T-helper 1 cell (primary cell): ENCODE measurements at regions not wholly inside any gene's neighbourhood (a gene's known extent, or its start where the extent isn't known, plus 50 kb on each side); places are given as distances from the start of the nearest gene placed in this dataset.

Experiments used
- DNase-seq, 5 donors: peaks; one replicate each; pipeline ENCODE4 v3.0.0-alpha.2; 2012 to 2020

DNA sequence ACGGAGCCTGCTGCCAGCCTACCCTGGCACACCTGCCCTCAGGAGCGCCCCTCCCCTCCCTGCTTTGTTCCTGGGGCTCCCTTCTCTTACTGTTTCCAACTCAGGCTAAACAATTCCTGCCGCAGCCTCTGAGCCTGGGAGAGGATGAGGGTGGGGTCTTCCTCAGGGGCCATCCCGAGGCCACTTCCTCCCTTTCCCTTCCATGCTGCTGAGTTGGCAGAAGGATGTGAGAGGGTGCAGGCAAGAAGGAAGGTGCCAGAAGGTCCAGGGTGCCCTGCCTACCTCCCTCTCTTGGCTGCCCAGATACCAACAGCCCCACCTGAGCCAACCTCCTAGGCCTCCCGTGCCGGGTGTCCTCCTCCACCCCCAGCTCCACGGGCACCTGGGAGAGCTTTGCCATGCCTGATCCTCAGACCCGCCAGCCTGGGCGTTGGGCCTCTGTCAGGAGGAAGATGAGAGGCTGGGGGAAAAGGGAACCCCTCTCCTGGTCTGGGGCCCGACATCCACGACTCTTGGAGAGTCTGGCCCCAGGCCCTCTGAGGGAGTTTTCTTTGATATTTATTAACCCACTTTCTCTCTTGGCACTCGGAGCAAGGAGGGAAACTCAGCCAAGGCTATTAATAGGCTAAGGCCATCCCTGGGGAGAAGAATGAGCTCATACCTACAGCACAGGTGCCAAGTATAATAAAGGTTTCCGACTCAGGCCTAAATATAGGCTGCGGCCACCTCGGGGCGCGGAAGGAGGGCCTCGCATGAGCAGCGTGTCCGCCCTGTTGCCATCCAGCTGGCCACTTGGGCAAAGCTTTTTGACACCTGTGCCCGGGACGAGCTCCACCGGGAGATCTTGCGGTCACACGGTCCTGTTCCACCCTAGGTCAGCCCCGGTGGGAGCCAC, 232.0 kb downstream of the ENGASE start:
- no peak for DNase-seq

DNA sequence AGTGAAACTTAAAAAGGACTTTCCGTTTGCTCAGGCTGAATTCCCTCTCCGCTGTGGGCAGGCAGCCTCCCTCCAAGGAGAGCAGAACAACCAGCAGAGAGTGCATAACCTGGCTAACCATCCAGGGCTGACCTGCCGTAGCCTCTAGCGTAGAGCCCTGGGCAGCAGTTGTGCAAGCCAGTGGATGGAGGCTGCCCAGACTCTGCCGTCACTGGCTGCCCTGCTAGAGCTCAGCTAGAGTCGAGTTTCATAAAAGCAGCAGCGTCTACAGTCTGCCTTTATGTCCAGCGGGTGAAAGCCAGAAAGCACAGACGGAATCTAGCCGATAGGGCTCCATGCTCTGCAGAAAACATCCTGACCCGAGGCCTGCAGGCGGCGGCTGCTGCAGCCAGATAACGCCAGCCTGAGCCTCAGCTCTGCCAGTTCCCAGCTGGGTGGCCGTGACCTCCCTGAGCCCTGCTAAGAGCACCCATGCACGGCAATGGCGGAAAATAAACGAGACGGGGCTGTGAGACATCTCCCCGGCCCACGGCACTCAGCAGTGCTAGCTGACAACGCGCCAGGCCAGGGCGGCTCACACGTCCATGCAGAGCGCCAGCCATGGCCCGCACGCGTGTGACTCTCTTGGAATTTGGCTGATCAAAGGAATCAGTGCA, 231.3 kb downstream of the ENGASE start:
- no peak for DNase-seq

GRCh38 chr17:79305376-79305767, 230.7 kb downstream of the ENGASE start:
- no peak for DNase-seq

GRCh38 chr17:79304884-79305283, 230.3 kb downstream of the ENGASE start:
- no peak for DNase-seq

GRCh38 chr17:79303641-79304205, 229.1 kb downstream of the ENGASE start:
- no peak for DNase-seq

GRCh38 chr17:79301469-79301868, 226.8 kb downstream of the ENGASE start:
- no peak for DNase-seq

DNA sequence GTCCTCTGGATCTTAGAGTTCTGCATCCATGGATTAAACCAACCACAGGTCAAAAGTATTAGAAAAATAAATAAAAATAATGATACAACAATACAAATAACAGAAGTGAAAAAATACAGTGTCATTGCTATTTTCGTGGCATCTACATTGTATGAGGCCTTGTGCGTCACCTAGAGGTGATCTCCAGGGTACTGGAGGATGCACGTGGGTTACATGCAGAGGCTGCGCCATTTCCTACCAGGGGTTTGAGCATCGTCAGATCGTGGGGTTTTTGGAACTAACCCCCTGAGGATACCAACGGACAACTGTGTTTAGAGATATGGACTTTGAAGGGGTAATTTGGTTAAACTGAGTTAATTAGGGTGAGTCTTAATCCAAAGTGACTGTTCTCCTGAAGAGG, 224.7 kb downstream of the ENGASE start:
- no peak for DNase-seq

DNA sequence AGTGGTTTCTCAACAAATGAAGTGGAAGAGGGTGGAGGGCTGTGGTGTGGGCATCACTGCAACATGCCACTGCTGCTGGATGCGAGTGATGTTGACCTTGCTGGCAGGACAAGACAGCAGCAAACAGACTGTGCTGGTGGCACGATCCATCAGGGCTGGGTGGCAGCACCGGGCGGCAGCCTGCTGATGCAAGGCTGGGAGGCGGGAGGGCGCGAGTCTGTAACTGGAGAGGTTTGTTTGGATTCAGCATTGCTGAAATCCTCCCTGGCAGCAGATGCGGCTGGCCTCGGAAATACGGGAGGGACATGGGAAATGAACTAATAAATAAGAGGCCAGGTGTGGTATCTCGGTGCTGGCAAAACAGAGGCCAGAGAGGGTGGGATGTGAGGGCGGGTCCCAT, 224.2 kb downstream of the ENGASE start:
- no peak for DNase-seq

DNA sequence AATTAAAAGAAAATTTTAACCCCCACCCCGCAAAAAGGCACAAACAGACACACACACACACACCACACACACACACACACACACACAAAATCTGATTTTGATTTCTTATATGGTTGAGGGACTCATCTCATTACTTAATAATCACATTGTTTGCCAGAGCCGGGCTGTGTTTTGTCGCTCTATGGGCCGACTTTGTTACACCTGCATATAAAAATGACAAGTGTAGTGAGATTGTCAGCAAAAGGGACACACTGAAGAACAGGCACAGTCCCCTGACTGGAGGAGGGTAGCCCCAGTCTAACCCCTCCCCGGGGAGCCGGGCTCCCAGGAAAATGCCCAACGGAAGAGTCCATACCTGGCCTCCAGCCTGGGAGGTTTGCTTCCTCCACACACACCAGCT, 221.6 kb downstream of the ENGASE start:
- no peak for DNase-seq

DNA sequence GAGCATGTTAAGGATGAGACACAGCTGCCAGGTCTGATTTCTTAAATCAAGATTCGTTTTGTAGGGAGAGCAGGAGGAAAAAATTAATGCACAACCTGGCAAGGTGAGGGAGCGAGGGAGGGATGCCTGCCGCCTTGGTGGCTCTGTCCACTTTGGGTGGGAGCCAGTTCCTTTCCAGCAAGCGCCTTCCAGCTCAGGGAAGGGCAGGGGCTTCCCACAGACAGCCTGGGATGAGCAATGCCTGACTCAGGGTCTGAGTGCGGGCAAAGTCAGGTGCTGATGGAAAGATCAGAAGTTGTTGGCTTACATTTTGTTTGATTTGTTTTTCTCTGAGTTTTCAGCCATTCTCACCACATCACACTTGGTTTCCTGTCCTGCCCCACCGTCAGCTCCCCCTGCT, 220.7 kb downstream of the ENGASE start:
- DNase-seq, result no peak

- peak in 4 of 5 donors; percentile 11 to 40 (median 23) for DNase-seq
Observed at GRCh38 chr17:79294459-79295071, 219.9 kb downstream of the ENGASE start.

DNA sequence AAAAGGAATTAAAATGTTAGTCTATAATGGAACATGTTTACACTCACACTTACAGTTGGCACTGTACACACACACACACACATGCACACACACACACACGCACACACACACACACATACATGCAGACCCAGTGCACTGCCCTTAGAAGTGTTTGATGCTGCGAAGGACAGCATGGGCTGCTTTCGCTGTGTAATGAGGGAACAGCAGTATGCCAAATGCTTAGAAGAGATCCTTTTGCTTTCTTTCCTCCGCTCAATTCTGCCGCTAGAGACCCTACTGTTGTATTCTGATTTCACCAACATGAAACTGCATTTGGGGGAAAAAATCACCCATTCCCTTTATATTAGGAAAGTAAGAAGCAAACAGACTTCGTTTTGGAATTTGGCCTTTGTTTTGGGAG, 217.9 kb downstream of the ENGASE start:
- no peak for DNase-seq

DNA sequence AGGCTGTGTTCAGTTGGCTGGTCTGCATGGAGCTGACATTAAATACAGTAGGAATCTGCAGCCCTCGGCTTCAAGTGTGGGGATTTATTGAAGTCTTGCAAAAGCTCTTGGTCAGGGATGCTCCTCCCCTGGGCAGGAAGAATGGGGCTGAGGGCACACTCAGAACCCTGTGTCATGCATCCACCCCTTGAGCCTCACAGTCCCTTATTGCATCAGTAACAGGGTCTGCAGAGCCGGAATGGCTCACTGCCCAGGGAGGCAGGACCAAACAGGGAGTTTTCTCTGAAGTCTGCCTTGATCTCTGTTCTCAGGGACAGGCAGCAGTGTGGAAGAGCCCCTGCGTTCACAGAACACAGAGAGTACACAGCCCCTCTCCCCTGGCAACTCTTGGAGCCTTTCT, 216.8 kb downstream of the ENGASE start:
- DNase-seq, result no peak

- DNase-seq, result no peak
Observed at GRCh38 chr17:79290726-79291125, 216.1 kb downstream of the ENGASE start.

DNA sequence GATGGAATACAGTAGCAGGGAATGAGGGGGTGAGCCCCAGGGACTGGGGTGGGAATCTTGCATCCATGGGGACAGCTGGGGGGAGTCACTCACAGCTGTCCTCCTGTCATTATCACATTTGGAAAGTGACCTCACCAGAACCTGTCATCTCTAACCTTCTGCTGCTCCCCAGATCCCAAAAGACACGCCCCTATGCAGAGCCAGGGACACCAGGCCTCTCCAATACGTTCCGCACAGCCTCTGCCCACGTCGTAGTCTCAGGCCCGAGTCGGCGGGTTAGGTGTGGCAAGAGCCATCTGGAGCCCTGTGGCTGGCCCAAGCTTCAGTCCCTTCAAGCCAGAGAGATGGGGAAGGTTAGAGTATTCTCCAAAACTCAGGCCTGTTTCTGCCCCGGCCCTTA, 214.3 kb downstream of the ENGASE start:
- no peak for DNase-seq

DNA sequence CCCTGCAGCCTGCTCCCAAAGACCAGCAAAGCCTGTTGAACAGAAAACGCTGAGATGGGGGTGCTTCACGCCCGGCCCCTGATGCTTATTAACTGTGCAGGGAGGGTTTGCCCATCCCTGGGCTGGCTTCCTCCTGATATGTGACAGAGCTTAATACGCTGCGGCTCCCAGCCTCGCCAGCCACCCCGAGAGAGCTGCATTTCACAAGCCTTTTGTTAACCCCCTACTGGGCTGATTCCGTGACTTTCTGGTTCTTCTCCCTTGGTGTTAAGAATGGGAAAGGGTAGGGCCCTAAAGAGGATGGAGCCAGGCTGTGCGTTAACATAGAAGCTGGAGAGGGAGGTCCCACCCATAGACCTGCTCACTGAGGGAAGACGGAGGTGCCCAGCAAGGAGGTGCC, 211.8 kb downstream of the ENGASE start:
- DNase-seq, result no peak

- DNase-seq, result no peak
Observed at GRCh38 chr17:79285973-79286372, 211.3 kb downstream of the ENGASE start.

DNA sequence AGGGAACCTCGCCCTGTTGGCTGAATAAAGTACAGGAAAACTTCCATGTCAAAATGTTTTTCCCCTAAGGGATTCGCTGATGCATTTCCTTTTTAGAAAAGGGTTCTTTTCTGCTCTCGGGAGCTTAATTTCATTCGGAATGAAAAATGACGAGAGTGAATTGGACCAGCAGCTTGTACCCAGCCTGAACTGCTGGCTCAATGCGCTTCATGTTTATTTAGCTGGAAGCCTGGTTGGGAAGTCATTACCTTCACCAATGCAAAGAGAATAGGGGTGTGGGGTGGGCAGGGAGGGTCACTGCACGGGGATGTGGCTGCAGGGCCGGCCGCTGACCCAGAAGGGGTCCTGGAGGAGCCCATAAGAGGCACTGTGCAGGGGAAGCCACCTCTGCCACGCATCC, 207.7 kb downstream of the ENGASE start:
- DNase-seq, result no peak

GRCh38 chr17:79281803-79282202, 207.2 kb downstream of the ENGASE start:
- DNase-seq, result no peak

DNA sequence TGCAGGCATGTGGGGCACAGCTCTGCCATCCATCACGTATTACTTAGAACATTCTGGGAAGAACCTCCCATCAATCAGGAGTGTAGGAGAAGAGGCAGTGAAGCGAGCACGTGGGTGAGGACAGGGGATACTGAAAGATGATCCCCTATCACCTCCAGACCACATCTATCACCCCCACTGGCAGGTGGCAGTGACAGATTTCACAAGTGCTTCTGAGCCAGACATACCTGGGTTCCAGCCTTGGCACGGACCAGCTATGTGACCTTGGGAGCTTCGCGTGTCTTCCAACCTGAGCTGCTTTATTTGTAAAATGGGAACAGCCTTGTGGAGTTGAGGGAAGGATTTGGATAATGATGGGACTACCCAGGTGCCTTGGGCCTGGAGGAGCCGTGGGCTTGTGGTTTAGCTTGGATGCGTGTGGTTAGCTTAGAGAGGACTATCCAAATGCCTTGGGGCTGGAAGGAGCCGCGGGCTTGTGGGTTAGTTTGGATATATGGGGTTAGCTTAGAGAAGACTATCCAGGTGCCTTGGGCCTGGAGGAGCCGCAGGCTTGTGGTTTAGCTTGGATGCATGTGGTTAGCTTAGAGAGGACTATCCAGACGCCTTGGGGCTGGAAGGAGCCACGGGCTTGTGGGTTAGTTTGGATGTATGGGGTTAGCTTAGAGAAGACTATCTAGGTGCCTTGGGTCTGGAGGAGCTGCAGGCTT, 206.4 kb downstream of the ENGASE start:
- no peak for DNase-seq

- DNase-seq, result no peak
Observed at GRCh38 chr17:79280010-79280409, 205.4 kb downstream of the ENGASE start.

GRCh38 chr17:79279320-79279719, 204.7 kb downstream of the ENGASE start:
- no peak for DNase-seq

DNA sequence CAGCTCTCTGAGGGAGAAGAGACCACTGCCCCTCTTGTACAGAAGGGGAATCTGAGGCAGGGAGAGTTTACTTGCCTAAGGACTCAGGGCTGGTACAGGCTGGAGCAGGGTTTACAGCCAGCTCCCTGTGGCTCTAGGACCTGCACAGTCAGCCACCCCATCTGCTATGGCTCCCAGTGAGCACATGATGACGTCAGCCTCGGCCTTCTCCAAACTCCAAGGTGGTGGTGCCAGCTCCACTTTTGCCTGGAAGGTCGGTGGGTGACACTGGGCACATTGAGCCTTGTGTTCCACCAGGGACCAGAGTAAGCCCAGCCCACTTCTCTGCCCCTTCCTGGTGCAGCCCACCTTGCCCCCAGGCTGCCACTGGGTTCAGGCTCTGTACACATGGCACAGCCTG, 202.2 kb downstream of the ENGASE start:
- DNase-seq, result no peak
